NCI-H748 (cell line): ENCODE measurements at regions not wholly inside any gene's neighbourhood (a gene's known extent, or its start where the extent isn't known, plus 50 kb on each side); places are given as distances from the start of the nearest gene placed in this dataset.
"Not testable (repeated sequence)": the region's sequence is repeated elsewhere in the genome, so short reads cannot be mapped to it uniquely, and the experiment has no call there.

ENCODE experiments used
- DNase-seq: peaks from one replicate; lab custom pipeline; 2025; ENCODE audit not compliant: unreplicated experiment; lab: John Stamatoyannopoulos, UW

- DNase-seq: no peak
Measured at GRCh38 chr11:13216711-13217075, 60.9 kb upstream of the BMAL1 start.

- not testable (repeated sequence) for DNase-seq
Measured at GRCh38 chr11:13218685-13219084, 58.9 kb upstream of the BMAL1 start.

GRCh38 chr11:13220148-13220547 lies 57.4 kb upstream of the BMAL1 start:
- DNase-seq: no peak

- no peak for DNase-seq
Measured at GRCh38 chr11:13221722-13222121, 55.9 kb upstream of the BMAL1 start.

- DNase-seq: no peak
Measured at GRCh38 chr11:13222285-13222684, 55.3 kb upstream of the BMAL1 start.

- no peak for DNase-seq
Measured at GRCh38 chr11:13223112-13223511, 54.5 kb upstream of the BMAL1 start.

GRCh38 chr11:13224324-13224723 lies 53.3 kb upstream of the BMAL1 start:
- DNase-seq: no peak

- DNase-seq: no peak
Measured at GRCh38 chr11:13225038-13226001, 52.3 kb upstream of the BMAL1 start.

- DNase-seq: no peak
Measured at GRCh38 chr11:13227676-13228255, 49.8 kb upstream of the BMAL1 start.
